ENCODE measurements at regions not wholly inside any gene's neighbourhood (a gene's known extent, or its start where the extent isn't known, plus 50 kb on each side); places are given as distances from the start of the nearest gene placed in this dataset.

DNA sequence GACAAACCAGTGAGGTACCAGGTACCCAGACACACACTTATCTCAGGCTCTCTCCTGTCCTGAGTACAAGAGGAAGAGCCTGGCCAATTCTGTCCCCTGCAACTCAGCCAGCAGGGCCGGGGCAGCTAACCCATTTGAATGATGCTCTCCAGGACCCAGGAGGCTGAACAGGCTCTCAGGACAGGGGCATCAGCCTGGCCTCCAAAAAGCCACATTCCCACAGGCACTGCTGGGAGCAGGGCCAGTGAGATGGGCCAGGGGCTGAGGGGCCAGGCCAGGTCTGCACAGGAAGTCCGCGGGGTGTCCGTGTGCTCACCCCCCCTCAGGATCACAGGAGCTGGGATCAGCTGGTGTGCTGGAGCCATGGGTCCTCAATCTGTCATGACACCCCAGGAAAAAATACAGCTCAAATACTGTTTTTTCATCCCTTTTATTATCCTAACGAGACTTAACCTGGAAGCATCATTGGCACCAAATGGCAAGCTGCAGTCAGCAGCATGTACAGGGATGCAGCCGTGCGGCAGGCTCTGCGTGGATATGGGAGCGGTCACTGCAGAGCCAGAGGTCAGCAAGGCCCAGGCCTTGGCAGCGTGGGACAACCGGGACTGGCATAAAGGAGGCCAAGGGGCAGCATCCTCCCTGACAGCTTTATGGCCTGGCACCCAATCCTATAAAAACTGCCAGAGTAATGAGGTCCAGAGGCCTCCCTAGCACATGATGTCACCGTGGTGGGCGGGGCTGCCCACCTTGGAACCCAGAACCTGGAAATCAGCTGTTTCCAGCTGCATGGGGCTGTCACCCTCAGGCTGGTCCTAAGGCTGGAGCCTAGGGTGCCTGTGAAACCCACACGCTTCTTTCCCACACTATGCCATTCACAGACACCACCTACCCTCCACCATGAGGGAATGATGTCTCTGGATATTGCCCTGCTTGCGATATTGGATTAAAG lies 276.7 kb downstream of the C16orf95 start:
- Histone ChIP-seq H3K9me2 (replicated peaks; ENCODE audit: insufficient read depth, low read length) (no peaks in the 10 kb centered on the region), H3F3A (ENCODE audit: insufficient read depth, low read length) (no peaks in the 10 kb centered on the region), H4K20me1 (ENCODE audit: insufficient read depth, low read length) (no peaks in the 10 kb centered on the region), H2AFZ (ENCODE audit: low read length) (no peak overlapping the region), H3K27me3 (replicated peaks; ENCODE audit: insufficient read depth, low read length) (peaks cover 41% of the 10 kb centered on the region), H3K27ac (ENCODE audit: low read length) (no peak overlapping the region), H3K36me3 (replicated peaks; ENCODE audit: insufficient read depth, low read length) (no peaks in the 10 kb centered on the region), H3K4me3 (ENCODE audit: low read length) (no peak overlapping the region), H3K9me3 (replicated peaks; ENCODE audit: insufficient read depth, low read length) (no peaks in the 10 kb centered on the region), H3K4me1 (ENCODE audit: low read length) (no peaks in the 10 kb centered on the region), H3K79me2 (ENCODE audit: low read length) (no peaks in the 10 kb centered on the region), H3K9ac (ENCODE audit: low read length) (no peak overlapping the region), H3K4me2 (ENCODE audit: low read depth, low read length) (no peak overlapping the region)
- TF ChIP-seq EZH2 (optimal IDR thresholded peaks at IDR 0.05; ENCODE audit: low read depth, low read length): no peak
- no peak for TF ChIP-seq EZH2phosphoT487 (IDR thresholded peaks at IDR 0.05; ENCODE audit: low read length)
- TF ChIP-seq, protein P1, sequence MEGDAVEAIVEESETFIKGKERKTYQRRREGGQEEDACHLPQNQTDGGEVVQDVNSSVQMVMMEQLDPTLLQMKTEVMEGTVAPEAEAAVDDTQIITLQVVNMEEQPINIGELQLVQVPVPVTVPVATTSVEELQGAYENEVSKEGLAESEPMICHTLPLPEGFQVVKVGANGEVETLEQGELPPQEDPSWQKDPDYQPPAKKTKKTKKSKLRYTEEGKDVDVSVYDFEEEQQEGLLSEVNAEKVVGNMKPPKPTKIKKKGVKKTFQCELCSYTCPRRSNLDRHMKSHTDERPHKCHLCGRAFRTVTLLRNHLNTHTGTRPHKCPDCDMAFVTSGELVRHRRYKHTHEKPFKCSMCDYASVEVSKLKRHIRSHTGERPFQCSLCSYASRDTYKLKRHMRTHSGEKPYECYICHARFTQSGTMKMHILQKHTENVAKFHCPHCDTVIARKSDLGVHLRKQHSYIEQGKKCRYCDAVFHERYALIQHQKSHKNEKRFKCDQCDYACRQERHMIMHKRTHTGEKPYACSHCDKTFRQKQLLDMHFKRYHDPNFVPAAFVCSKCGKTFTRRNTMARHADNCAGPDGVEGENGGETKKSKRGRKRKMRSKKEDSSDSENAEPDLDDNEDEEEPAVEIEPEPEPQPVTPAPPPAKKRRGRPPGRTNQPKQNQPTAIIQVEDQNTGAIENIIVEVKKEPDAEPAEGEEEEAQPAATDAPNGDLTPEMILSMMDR (IDR thresholded peaks at IDR 0.05; ENCODE audit: low read length): no peak
- DNase-seq: no peak

DNA sequence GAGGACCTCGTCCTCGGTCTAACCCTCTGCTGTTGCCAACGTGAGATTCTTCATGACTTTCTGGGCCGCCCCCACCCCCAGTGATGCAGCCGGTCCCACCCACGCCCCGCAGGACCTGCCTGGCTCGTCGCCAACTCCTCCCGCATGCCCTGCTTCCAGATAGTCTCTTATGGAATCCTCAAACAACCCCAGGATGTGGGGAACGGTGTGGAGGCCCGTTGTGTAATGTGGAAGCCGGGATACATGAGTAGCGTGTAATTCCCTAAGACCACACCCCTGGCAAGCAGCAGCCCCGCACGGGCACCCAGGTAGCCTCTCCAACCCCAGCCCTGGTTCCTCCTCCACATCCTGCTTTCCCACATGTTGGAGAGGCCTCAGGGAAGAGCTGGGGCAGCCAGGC lies 275.9 kb downstream of the C16orf95 start:
- Histone ChIP-seq H3K27ac (ENCODE audit: low read length) (no peak overlapping the region), H3K9ac (ENCODE audit: low read length) (no peak overlapping the region), H3K36me3 (replicated peaks; ENCODE audit: insufficient read depth, low read length) (no peaks in the 10 kb centered on the region), H2AFZ (ENCODE audit: low read length) (no peak overlapping the region), H3K4me2 (ENCODE audit: low read depth, low read length) (no peak overlapping the region), H3K9me3 (replicated peaks; ENCODE audit: insufficient read depth, low read length) (no peaks in the 10 kb centered on the region), H4K20me1 (ENCODE audit: insufficient read depth, low read length) (no peaks in the 10 kb centered on the region), H3K79me2 (ENCODE audit: low read length) (no peaks in the 10 kb centered on the region), H3K9me2 (replicated peaks; ENCODE audit: insufficient read depth, low read length) (no peaks in the 10 kb centered on the region), H3K4me1 (ENCODE audit: low read length) (no peaks in the 10 kb centered on the region), H3K27me3 (replicated peaks; ENCODE audit: insufficient read depth, low read length) (peaks cover 42% of the 10 kb centered on the region), H3F3A (ENCODE audit: insufficient read depth, low read length) (no peaks in the 10 kb centered on the region), H3K4me3 (ENCODE audit: low read length) (no peak overlapping the region)
- DNase-seq: no peak
- no peak for TF ChIP-seq EZH2phosphoT487 (IDR thresholded peaks at IDR 0.05; ENCODE audit: low read length)
- TF ChIP-seq, protein P1 (IDR thresholded peaks at IDR 0.05; ENCODE audit: low read length): no peak
- no peak for TF ChIP-seq EZH2 (optimal IDR thresholded peaks at IDR 0.05; ENCODE audit: low read depth, low read length)

DNA sequence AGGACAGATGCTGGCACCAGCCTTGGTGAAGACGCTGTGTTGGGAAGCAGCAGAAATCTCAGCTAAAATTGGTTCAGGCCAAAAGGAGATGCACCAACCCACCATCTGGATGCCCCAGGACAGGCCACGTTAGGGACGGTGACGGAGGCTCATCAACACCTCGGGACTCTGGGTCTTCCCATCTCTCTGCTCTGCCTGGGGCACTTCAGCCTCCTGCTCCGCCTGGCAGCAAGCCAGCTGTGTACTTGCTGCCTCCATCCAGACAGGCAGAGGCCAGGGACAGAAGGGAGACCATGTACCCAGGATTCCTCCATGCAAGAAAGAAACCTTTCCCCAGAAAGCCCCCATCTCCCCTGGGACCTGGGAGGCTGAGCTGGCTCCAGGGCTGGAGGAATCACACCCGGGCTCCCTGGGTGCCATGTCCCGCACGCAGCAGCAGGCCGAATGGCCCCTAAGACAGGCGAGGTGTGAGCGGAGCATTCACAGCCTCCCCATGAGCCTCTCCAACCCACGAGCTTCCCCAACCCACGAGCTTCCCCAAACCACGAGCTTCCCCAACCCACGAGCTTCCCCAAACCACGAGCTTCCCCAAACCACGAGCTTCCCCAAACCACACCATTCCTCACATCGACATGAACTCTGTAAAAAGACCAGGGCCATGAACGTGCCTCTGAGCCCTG lies 274.5 kb downstream of the C16orf95 start:
- H3K36me3 ChIP-seq (replicated peaks; ENCODE audit: insufficient read depth, low read length): no peaks in the 10 kb centered on the region
- DNase-seq: no peak

More for the DNA sequence above, 274.5 kb downstream of the C16orf95 start:
- Histone ChIP-seq H3K27me3 (replicated peaks; ENCODE audit: insufficient read depth, low read length) (peaks cover 44% of the 10 kb centered on the region), H3K79me2 (ENCODE audit: low read length) (no peaks in the 10 kb centered on the region), H3K27ac (ENCODE audit: low read length) (no peak overlapping the region), H3K9me3 (replicated peaks; ENCODE audit: insufficient read depth, low read length) (no peaks in the 10 kb centered on the region), H3K9me2 (replicated peaks; ENCODE audit: insufficient read depth, low read length) (no peaks in the 10 kb centered on the region), H2AFZ (ENCODE audit: low read length) (no peak overlapping the region), H3K4me3 (ENCODE audit: low read length) (no peak overlapping the region), H3K4me1 (ENCODE audit: low read length) (no peaks in the 10 kb centered on the region), H3K9ac (ENCODE audit: low read length) (no peak overlapping the region), H3F3A (ENCODE audit: insufficient read depth, low read length) (no peaks in the 10 kb centered on the region), H3K4me2 (ENCODE audit: low read depth, low read length) (no peak overlapping the region), H4K20me1 (ENCODE audit: insufficient read depth, low read length) (no peaks in the 10 kb centered on the region)
- TF ChIP-seq EZH2phosphoT487 (IDR thresholded peaks at IDR 0.05; ENCODE audit: low read length): no peak
- TF ChIP-seq EZH2 (optimal IDR thresholded peaks at IDR 0.05; ENCODE audit: low read depth, low read length): no peak
- TF ChIP-seq, protein P1 (IDR thresholded peaks at IDR 0.05; ENCODE audit: low read length): no peak
